GM12891 (cell line): ENCODE measurements at regions not wholly inside any gene's neighbourhood (a gene's known extent, or its start where the extent isn't known, plus 50 kb on each side); places are given as distances from the start of the nearest gene placed in this dataset.

ENCODE experiments used
- POLR2A ChIP-seq: IDR thresholded peaks from 2 replicates; pipeline ENCODE4 v1.6.1; 2011; ENCODE audit warnings: low read depth, low read length, control low read depth
- POLR2AphosphoS5 ChIP-seq: IDR thresholded peaks from 2 replicates; pipeline ENCODE4 v1.6.1; 2011; ENCODE audit warnings: low read depth, low read length, control low read depth
- TAF1 ChIP-seq: IDR thresholded peaks from 2 replicates; pipeline ENCODE4 v1.6.1; 2011; ENCODE audit warnings: low read depth, low read length, control low read depth

DNA sequence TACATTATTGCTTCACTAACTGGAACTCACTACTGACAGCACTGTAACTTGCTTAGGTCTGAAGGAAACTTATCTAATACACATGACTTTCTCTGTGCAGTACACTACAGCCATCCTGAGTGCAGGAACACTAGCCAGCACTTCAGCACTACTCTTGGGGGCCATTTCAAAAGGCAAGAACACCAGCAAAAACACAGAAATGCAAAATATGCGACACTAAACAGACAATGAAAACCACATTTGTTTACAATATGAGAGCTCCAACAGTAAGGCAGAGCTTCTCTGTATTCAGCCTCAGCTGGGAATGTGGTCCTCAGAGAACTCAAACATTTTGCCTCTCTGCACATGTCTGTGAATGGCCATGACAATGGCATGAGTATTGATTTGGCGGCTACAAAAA, 109.6 kb downstream of the ARRDC4 start:
- TF ChIP-seq POLR2A: no peak
- TF ChIP-seq TAF1: no peak
- no peak for TF ChIP-seq POLR2AphosphoS5
